HG03060 (cell line): ENCODE measurements at regions not wholly inside any gene's neighbourhood (a gene's known extent, or its start where the extent isn't known, plus 50 kb on each side); places are given as distances from the start of the nearest gene placed in this dataset.
"Not testable (repeated sequence)": the region's sequence is repeated elsewhere in the genome, so short reads cannot be mapped to it uniquely, and the experiment has no call there.

Experiments
- ATAC-seq: cut with Tn5 transposase; IDR thresholded peaks from one replicate; pipeline ENCODE4 v1.9.1; 2021; ENCODE audit warnings: low read depth, moderate number of reproducible peaks; ENCODE audit not compliant: unreplicated experiment

DNA sequence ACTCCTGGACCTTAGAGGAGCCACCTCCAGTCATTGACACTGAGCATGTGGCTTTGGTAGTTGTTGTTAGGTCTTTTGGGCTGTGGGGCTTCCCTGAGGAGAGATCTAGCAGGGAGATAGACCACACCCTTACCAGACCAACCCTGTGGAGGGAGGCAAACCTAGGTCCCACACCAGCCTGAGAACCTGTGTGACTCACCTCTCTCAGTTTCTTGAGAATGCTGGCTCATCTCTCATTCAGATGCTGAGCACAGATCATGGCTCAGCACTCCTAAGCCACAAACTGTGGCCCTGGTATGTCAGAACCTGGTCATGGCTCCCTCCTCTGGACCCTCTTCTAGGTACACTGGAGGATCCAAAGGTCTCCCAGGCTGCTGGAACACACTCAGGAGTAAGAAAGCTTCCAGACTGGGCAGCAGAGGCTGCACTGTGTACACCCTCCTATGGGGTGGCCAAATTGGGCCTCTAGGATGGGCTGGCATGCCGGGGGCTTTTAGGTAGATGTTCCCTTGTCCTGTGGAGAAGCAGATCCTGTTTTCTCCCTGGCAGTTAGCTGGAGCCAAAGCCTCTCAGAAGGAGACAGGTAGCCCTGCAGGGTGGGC is 1294.5 kb downstream of the KHDRBS2 start:
- ATAC-seq = no peak

DNA sequence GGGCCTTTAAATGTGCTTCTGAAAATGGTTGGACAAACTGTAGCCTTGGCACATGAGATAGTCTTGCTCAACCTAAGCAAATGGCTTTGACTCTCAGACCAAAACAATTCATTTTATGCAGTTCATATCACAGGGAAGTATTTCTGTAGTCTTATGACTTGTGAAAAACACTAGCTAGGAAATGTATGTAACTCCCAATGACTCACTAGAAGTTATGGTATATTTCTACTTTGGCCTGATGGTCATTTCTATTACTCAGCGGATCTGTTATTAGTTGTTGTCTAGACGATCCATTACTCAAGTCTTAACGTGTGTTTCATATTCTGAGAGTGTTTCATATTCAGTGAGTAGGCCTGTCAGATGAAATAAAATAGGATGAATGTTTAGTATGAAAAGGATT is 1333.5 kb downstream of the KHDRBS2 start:
- no peak for ATAC-seq

DNA sequence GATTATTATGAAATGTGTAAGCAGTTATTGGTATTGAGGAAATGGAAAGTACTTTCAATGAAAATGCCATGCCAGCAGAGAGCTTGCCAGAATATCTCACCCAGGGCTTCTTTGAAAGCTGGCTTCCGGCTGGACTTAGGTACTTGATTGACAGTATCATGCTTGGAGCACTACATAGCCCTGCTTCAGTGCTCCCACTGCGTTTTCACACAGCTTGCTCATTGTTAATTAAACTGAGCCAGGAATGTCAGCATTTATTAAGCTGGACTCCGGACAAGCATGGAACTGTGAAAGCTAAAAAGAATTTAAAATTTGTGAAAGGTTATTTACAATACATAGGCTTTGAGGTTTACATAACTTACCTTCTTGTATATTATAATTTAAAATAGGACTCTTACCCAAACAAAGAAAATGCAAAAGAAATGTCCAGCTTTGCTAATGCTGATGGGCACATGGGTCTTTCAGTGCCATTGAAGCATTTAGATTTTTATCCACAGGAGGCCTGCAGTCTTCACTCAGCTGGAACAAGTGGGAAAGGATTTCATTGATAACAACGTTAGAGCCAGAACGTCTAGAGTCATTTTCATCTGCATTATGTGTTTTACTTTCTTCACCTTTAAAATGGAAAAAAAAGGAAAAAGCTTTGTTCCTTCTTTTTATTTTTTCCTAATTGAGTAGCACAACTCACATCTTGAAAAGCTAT is 1335.7 kb downstream of the KHDRBS2 start:
- not testable (repeated sequence) for ATAC-seq

DNA sequence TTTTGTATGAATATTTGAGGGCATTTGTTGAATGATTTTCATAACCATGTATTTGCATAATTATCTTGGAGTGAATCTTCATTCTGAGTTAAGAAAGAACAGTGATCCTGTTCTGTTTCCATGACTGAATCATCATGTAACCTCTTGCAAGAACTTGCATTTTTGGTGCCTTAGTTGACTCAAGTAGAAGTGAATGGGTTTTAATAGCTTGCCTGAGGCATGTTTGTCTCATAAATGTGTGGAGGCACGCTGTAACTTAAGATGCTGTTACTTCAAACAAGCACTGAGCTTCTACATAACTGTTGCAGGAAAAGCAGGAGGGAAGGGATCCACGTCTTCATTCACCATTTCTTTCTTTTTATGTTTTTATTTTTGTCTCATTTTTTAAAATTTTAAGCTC is 1338.6 kb downstream of the KHDRBS2 start:
- not testable (repeated sequence) for ATAC-seq

DNA sequence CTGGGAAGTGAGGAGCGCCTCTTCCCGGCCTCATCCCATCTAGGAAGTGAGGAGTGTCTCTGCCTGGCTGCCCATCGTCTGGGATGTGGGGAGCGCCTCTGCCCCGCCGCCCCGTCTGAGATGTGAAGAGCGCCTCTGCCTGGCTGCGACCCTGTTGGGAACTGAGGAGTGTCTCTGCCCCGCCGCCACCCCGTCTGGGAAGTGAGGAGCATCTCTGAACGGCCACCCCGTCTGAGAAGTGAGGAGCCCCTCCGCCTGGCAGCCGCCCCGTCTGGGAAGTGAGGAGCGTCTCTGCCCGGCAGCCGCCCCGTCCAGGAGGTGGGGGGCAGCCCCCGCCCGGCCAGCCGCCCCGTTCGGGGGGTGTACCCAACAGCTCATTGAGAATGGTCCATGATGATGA is 1341.2 kb downstream of the KHDRBS2 start:
- ATAC-seq = not testable (repeated sequence)

DNA sequence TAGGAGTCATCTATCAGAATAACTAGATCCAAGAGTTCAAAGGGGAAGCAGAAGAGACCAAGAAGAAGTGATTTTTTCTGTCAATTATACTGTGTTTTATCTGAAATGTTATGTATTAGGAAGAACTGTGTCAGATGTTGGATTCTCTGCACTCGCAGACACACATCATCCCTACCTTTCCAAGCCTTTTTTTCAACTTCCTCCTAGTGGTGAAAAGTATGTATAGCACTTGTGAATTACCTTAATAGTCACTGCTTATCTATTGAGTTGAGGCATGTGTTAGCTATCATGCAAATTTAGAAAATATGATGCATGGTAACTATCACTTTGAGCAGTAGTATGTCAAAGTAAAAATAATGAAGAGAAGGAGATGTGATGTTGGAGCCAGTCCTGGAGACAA is 1350.1 kb downstream of the KHDRBS2 start:
- not testable (repeated sequence) for ATAC-seq

DNA sequence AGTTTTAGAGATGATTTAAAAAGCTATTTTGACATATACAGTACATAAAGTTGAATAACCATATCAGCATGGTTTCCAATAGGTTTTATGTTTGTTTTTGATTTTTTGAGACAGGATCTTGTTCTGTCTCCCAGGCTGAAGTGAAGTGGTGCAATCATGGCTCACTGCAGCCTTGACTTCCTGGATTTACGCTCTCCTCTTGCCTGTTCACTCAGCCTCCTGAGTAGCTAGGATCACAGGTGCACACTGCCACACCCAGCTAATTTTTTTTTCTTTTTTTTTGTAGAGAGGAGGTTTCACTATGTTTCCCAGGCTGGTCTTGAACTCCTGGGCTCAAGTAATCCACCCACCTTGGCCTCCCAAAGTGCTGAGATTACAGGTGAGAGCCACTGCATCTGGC is 1366.4 kb downstream of the KHDRBS2 start:
- not testable (repeated sequence) for ATAC-seq

DNA sequence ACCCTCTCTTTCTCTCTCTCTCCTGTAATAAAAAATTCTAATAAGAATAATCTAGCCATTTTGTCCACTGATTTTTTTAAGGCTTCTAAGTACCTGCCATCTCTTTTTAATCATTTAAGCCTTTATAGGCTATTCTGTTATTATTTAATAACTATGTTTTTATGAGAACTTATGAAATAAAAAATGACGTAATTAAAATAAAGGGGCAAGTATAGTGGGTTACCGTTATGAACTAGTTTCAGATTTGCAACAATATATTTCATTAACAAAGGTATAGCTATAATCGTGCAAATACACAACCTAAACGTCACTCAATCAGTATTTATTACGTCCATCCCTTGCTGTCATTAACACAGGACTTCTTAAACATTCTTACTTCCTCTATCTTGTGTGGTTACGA is 1382.2 kb downstream of the KHDRBS2 start:
- not testable (repeated sequence) for ATAC-seq

DNA sequence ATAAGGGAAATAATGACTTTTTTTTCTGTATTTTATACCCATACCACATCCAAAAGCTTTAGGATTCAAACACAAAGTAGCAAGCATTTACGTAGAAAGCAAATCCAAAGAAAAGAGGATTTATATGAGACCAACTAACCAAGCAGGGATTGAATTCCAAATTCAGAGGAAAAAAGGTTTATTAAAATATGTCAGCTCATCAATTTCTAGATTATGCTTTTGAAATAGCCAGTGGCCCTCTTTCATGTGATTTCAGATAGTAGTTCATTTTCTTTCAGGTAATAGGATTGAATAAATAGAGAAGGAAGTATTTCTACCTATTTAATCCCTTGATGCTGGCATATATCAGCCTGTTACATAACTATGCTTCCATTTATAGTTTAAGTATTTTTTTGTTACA is 1392.7 kb downstream of the KHDRBS2 start:
- ATAC-seq = not testable (repeated sequence)

DNA sequence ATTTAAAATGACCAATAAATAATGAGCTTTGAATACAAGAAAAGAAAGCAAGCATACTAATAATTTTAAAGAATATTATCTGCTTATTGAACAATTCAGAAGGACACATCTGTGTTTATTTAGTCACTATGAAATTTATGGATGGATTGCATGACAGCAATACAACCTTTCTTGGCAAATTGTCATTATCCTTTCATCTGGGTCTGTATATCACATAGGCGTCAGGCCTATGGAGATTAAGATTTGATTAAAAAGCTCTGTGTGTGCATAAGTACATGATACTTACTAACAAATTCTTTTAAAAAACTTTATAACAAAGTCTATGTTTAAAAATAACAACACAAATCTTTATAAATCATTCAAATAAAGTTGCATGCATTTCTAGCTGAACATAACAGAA is 1394.4 kb downstream of the KHDRBS2 start:
- ATAC-seq = no peak

DNA sequence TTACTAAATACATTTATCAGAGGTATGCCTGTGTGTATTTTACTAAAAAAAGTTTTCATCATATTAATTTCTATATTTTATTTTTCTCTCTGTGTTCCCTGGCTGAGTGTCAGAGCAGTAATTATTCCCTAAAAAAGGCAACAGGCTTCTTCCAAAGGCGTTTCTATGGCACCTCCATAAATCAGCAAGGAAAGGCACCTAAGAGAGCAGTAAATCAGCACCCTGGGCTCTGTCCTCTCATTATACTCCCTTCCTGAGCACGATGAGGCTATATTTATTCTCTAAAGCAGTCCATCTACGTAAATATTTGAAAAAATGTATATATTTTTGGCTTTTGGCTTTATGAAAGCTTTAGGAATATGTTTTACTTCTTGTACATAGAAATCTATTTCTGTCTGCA is 1408.6 kb downstream of the KHDRBS2 start:
- not testable (repeated sequence) for ATAC-seq

DNA sequence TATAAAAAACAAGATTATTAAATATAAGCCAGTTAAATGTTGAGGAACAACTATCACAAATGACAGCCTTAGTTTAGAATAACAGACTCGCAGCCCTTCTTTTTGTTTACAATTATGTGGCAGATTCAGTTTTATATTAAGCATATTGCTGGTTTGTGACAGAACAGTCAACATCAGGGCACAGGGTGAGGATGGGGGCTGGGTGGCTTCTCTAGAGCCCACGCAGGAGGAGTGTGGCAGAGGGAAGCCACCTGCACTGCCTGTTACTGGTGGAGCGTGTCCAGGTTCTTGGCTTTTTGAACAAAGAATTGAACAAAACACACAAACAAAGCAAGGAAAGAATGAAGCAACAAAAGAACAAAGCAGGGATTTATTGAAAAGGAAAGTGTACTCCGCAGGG is 1415.2 kb downstream of the KHDRBS2 start:
- ATAC-seq = not testable (repeated sequence)

DNA sequence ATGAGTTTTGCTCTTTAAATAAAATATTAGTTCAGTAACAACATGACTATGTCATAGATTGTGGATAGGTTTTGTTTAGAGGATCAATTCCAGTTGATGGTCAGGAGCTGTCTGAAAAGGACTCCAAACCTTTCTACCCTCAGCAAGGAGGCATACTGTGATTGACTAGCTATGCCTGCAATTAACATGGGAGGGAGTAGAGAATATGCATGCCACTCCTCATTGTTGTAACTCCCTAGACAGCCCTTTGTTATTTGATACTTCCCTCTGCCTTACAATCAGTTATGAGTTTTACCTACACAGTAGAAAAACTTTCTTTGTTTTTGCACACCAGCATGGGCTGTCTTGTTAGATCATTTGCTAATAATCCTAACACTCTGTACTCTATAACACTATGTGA is 1418.5 kb downstream of the KHDRBS2 start:
- no peak for ATAC-seq

DNA sequence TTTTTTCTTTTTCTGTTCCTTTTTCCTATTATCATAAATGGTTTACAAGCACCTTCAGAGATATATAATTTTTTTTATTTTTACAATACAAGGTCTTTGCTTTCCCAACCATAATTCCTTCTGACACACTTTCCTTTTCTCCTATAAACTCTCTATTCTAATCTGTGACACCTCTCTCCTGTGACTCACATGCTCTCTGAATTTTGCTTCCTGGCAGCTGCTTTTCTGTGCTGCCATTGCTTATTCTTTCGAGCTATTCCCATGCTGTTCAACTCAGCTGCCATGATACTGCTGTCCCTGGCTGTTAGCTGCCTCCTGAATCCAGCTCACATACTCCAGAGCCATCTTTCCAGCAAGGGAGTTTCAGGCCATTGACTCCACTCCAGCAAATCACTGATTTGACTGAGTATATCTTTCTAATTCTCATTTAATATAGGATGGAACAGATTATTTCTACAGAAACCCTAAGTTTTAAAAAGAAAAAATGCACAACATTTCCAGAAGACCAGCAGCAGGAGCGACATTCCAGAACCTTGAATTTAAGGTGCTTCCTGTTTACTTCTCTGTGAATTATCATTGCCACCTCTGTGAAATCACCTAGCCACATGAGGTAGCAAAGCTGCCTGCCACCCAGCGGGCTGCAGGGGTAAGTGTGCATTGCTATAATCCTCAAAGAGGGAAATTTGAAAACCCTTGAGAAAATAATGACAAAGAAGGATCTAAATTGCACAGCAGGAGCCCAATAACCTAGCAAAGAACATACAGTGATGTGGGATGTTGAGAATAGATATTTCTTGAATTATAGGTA is 1442.6 kb downstream of the KHDRBS2 start:
- ATAC-seq = not testable (repeated sequence)

DNA sequence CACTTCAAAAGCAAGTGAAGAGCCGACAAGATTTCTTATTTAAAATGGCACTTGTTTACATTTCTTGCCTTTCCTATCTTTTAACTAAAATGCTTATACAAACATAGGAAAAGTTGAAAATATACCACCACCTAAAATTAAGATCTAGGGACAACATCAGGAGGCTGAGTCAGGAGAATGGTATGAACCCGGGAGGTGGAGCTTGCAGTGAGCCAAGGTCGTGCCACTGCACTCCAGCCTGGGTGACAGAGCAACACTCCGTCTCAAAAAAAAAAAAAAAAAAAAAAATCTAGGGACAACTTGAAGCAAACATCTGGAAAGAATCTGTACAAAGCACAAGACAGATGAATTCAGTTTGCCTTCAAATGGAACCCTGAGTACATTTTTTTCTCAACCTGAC is 1455.3 kb downstream of the KHDRBS2 start:
- ATAC-seq = not testable (repeated sequence)

DNA sequence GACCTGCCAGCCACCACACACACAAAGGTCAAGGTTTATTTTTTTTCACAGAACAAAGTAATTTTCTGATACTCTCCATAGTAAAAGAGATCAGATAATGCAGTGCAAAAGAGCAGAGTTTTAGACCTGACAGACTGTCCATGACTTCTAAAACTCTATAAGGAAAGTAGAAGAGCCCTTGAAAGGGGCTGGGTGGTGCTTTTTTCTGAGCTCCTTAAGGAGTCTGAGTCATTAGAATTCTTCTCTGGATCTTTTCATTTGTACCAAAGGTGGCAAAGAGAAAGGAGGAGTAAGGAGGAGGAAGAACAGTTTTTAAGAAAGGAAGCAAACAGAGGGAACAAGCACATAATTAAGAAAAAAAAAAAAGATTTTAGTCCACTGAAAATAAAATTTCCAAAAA is 1463.4 kb downstream of the KHDRBS2 start:
- not testable (repeated sequence) for ATAC-seq

DNA sequence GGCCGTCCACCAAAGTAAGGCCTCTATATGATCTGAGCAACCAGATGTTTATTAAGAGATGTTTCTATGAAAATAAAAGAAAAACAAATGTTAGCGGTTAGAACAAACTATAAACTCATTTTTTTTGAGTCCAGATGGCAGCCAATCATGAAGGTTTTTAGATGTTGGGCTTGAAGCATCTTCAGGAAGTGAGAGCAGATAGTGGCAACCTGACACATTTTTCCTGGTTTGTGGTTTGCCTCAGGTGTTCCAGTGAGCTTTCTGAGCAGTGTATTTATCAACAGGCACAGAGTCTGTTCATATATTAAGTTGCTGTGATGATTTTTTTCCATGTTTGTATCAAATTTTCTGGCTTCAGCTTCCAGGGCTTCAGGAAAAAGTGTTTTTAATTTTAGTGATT is 1468.0 kb downstream of the KHDRBS2 start:
- ATAC-seq = not testable (repeated sequence)

DNA sequence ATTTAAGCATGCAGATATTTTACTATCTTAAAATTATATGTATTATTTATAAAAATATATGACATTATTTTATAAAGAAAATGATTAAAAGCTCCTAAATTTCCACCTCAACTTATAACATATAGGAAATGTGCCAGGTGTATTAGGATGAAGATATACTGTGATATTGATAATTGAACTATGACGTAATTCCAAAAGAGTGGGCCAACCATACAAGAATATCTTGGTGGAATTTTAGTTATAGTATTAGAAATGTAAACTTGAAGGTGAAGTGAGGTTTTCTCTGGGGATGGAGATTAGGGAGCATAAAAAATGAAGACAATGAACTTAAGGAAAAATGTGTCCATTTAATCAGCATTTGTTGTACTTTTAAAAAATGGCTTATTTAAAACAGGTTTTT is 1471.2 kb downstream of the KHDRBS2 start:
- not testable (repeated sequence) for ATAC-seq

DNA sequence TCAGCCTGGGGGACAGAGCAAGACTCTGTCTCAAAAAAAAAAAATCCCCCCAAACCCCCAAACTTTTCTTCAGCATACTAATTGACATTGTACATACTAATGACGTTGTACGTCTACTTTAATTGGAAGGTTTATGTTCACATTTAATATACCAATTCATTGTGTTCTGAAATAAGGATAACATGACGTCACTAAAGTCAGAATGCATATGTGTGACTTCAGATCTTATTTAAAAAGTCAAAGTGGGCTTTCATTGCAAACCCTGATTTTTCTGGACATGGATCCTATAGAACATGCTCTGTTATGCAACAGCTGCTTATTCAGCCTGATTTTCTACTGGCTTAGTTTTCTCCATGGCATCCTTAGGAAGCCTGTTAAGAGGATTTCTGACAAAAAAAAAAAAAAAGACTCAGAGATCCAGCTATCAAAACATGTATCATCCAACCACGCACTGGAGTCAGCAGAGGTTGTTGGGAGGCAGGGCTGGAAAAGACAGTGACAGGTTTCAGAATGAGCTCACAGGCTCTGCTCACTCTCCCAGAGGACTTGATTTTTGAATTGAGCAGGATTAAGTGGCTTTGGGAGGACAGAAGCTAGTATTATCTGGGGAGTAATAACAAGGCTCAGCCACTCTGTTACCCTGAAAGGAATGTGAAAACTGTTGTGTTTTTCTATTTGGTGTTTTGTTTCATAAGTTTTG is 1472.0 kb downstream of the KHDRBS2 start:
- ATAC-seq = not testable (repeated sequence)

DNA sequence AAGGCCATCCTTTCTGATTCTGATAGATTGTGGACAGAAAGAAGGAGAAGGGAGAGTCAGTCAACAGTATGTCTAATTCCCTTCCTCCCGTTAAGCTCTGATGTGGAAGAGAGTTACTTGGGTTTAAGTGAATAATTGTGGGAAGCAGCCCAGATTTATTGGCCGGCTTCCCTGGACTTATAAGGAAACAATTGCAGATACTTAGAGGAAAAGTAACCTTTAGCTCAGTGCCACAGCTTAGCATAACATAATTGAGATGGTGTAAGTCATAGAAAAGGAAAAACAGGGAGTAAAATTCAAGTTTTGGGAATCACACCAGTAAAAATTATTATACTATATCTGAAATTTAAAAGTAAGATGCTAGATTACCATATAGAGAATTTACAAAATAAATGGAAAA is 1475.8 kb downstream of the KHDRBS2 start:
- not testable (repeated sequence) for ATAC-seq

DNA sequence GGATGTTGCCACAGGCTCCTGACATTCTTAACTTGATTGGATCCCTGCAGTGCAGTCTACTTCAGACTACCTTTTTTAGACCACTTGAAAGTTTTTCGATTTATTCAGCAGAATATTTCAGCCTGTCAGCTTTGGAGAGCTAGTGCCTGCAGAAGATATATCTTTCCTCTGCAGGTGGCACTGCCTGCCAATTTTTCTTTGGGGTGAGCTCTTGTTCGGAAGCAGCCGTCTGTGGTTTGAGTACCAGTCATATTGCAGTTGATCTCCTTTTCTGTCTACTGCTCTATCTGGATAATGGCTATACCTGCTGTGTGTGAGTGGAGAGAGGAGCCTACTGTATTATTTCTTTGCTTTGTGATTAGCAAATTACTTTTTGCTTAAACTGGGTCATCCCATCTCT is 1486.9 kb downstream of the KHDRBS2 start:
- not testable (repeated sequence) for ATAC-seq
